GM19240 (cell line): ENCODE measurements at regions not wholly inside any gene's neighbourhood (a gene's known extent, or its start where the extent isn't known, plus 50 kb on each side); places are given as distances from the start of the nearest gene placed in this dataset.
"Not testable (repeated sequence)": the region's sequence is repeated elsewhere in the genome, so short reads cannot be mapped to it uniquely, and the experiment has no call there.

Experiments used
- DNase-seq: peaks from one replicate; pipeline ENCODE4 v3.0.0; 2011; ENCODE audit warnings: low spot score; ENCODE audit not compliant: insufficient read length

GRCh38 chr5:118379470-118379869, 608.9 kb downstream of the DTWD2 start:
- DNase-seq = no peak

GRCh38 chr5:118378959-118379358, 609.4 kb downstream of the DTWD2 start:
- DNase-seq = no peak

GRCh38 chr5:118377420-118377819, 610.9 kb downstream of the DTWD2 start:
- DNase-seq = no peak

GRCh38 chr5:118371973-118372831, 616.1 kb downstream of the DTWD2 start:
- no peak for DNase-seq

- no peak for DNase-seq
Observed at GRCh38 chr5:118366429-118366828, 621.9 kb downstream of the DTWD2 start.

- no peak for DNase-seq
Observed at GRCh38 chr5:118365718-118366117, 622.6 kb downstream of the DTWD2 start.

- DNase-seq = no peak
Observed at GRCh38 chr5:118354797-118355196, 633.5 kb downstream of the DTWD2 start.

- DNase-seq = no peak
Observed at GRCh38 chr5:118353970-118354369, 634.4 kb downstream of the DTWD2 start.

- DNase-seq = no peak
Observed at GRCh38 chr5:118336468-118336867, 651.9 kb downstream of the DTWD2 start.

- DNase-seq = no peak
Observed at GRCh38 chr5:118327389-118327788, 661.0 kb downstream of the DTWD2 start.

GRCh38 chr5:118326481-118327045, 661.8 kb downstream of the DTWD2 start:
- DNase-seq = no peak

- no peak for DNase-seq
Observed at GRCh38 chr5:118325931-118326330, 662.4 kb downstream of the DTWD2 start.

- DNase-seq = not testable (repeated sequence)
Observed at GRCh38 chr5:118323723-118324122, 664.6 kb downstream of the DTWD2 start.

- no peak for DNase-seq
Observed at GRCh38 chr5:118321081-118321480, 667.3 kb downstream of the DTWD2 start.

GRCh38 chr5:118320121-118320520, 668.2 kb downstream of the DTWD2 start:
- DNase-seq = no peak

- DNase-seq = no peak
Observed at GRCh38 chr5:118314931-118315330, 673.4 kb downstream of the DTWD2 start.

GRCh38 chr5:118311103-118311819, 677.1 kb downstream of the DTWD2 start:
- no peak for DNase-seq

GRCh38 chr5:118310401-118310800, 677.9 kb downstream of the DTWD2 start:
- DNase-seq = no peak

- no peak for DNase-seq
Observed at GRCh38 chr5:118303296-118303695, 685.1 kb downstream of the DTWD2 start.

- DNase-seq = no peak
Observed at GRCh38 chr5:118302786-118303185, 685.6 kb downstream of the DTWD2 start.

GRCh38 chr5:118301696-118302095, 686.7 kb downstream of the DTWD2 start:
- DNase-seq = no peak

- DNase-seq = no peak
Observed at GRCh38 chr5:118295045-118295444, 693.3 kb downstream of the DTWD2 start.
